ENCODE measurements at regions not wholly inside any gene's neighbourhood (a gene's known extent, or its start where the extent isn't known, plus 50 kb on each side); places are given as distances from the start of the nearest gene placed in this dataset.

GRCh38 chr13:109900320-109900719, 113.9 kb upstream of the IRS2 start:
- H3K4me3 ChIP-seq (ENCODE audit: low read depth, low read length): no peak overlapping the region
- no peak for TF ChIP-seq CTCF (conservative IDR thresholded peaks at IDR 0.05; ENCODE audit: low read depth, low read length)
- DNase-seq (ENCODE audit: low read depth): no peak

- no peak overlapping the region for H3K4me3 ChIP-seq (ENCODE audit: low read depth, low read length)
- no peak for DNase-seq (ENCODE audit: low read depth)
- no peak for TF ChIP-seq CTCF (conservative IDR thresholded peaks at IDR 0.05; ENCODE audit: low read depth, low read length)
Measured at GRCh38 chr13:109899748-109900147, 113.4 kb upstream of the IRS2 start.

GRCh38 chr13:109899316-109899715, 112.9 kb upstream of the IRS2 start:
- DNase-seq (ENCODE audit: low read depth): no peak
- H3K4me3 ChIP-seq (ENCODE audit: low read depth, low read length): no peak overlapping the region
- no peak for TF ChIP-seq CTCF (conservative IDR thresholded peaks at IDR 0.05; ENCODE audit: low read depth, low read length)

GRCh38 chr13:109897988-109898624, 111.7 kb upstream of the IRS2 start:
- no peak for TF ChIP-seq CTCF (conservative IDR thresholded peaks at IDR 0.05; ENCODE audit: low read depth, low read length)
- H3K4me3 ChIP-seq (ENCODE audit: low read depth, low read length): no peak overlapping the region
- DNase-seq (ENCODE audit: low read depth): no peak

- no peak for TF ChIP-seq CTCF (conservative IDR thresholded peaks at IDR 0.05; ENCODE audit: low read depth, low read length)
- no peak for DNase-seq (ENCODE audit: low read depth)
- no peak overlapping the region for H3K4me3 ChIP-seq (ENCODE audit: low read depth, low read length)
Measured at GRCh38 chr13:109892101-109892500, 105.7 kb upstream of the IRS2 start.

DNA sequence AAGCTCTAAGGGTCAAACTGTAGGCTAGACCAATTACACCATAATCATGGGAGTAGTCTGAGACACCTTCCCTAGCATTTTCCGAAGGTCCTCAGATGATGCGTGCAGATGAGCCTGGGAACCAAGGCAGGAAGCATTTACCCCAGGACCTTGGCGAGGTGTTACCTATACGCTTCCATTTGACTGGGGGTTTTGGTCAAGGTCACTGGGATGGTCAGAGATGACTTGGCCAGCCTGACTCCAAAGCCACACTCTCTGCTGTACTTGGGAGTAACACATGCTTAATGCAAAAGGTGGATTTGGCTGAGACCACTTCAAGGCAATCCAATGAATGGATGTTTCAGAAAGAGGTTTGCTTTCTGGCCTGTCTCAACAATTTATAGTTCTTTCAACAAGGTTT, 98.9 kb upstream of the IRS2 start:
- no peak overlapping the region for H3K4me3 ChIP-seq (ENCODE audit: low read depth, low read length)
- TF ChIP-seq CTCF (conservative IDR thresholded peaks at IDR 0.05; ENCODE audit: low read depth, low read length): no peak

DNA sequence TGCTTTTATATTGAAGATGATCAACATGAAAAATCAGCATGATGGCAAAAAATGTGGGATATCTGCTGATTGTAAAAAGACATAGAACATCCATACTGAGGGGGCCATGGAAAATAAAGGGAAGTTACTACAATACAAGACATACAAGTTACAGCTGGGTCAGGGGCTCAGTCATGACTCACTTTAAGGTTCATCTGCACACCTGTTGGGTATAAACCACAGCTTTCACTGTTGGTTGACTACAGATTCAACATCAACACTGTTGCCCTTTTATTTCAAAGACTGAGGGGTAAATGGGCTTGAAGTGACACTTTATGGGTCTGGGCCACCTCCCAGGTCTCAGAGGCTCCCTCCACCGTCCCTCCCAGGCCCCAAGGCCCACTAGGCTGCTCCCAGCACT, 98.1 kb upstream of the IRS2 start:
- H3K4me3 ChIP-seq (ENCODE audit: low read depth, low read length): no peak overlapping the region
- TF ChIP-seq CTCF (conservative IDR thresholded peaks at IDR 0.05; ENCODE audit: low read depth, low read length): no peak
- no peak for DNase-seq (ENCODE audit: low read depth)

More for the DNA sequence above, 98.9 kb upstream of the IRS2 start:
- DNase-seq (ENCODE audit: low read depth): no peak
